Kidney (tissue), 13 donors: ENCODE measurements at regions not wholly inside any gene's neighbourhood (a gene's known extent, or its start where the extent isn't known, plus 50 kb on each side); places are given as distances from the start of the nearest gene placed in this dataset.
A peak's percentile ranks its signal among the peaks of the same experiment; 100 is the strongest.
"Not testable (repeated sequence)": the region's sequence is repeated elsewhere in the genome, so short reads cannot be mapped to it uniquely, and the experiment has no call there.

Source experiments
- DNase-seq, 5 donors: peaks; one replicate each; pipeline ENCODE4 v3.0.0-alpha.2; 2013 to 2020
- FAIRE-seq: peaks from 2 replicates; lab custom pipeline; 2012; peaks lifted over from hg19 to GRCh38; lab: Jason Lieb, UNC
- H3K27ac ChIP-seq, 2 donors: one replicate each; pipeline ENCODE4 v1.7.0; 2013; ENCODE audit warnings: low read depth in 2 of 2, low read length in 2 of 2, inconsistent platforms in 1 of 2
- H3K27me3 ChIP-seq: one replicate; pipeline ENCODE4 v1.7.1; 2013; ENCODE audit warnings: low read length, inconsistent platforms; ENCODE audit not compliant: control insufficient read depth, insufficient read depth
- H3K36me3 ChIP-seq, 3 donors: one replicate each; pipeline versions ENCODE4 v1.7.0 to v1.7.1; 2013; ENCODE audit warnings: low read length in 3 of 3, control low read depth in 1 of 3, inconsistent platforms in 1 of 3; ENCODE audit not compliant: insufficient read depth in 3 of 3, control insufficient read depth in 2 of 3
- H3K4me1 ChIP-seq, 3 donors: one replicate each; pipeline versions ENCODE4 v1.7.0 to v1.7.1; 2013; ENCODE audit warnings: low read length in 3 of 3, inconsistent platforms in 1 of 3, low read depth in 1 of 3; ENCODE audit not compliant: control insufficient read depth in 2 of 3, insufficient read depth in 2 of 3
- H3K4me3 ChIP-seq, 3 donors: one replicate each; pipeline versions ENCODE4 v1.7.0 to v1.8.1; 2013; ENCODE audit warnings: low read length in 3 of 3, control low read depth in 1 of 3, inconsistent platforms in 1 of 3
- H3K9ac ChIP-seq, 3 donors: one replicate each; pipeline versions ENCODE4 v1.7.0 to v1.7.1; 2013; ENCODE audit warnings: low read length in 3 of 3, control low read depth in 1 of 3, inconsistent platforms in 1 of 3
- H3K9me3 ChIP-seq, 3 donors: one replicate each; pipeline versions ENCODE4 v1.7.0 to v1.7.1; 2013; ENCODE audit warnings: low read length in 3 of 3, control low read depth in 1 of 3, inconsistent platforms in 1 of 3; ENCODE audit not compliant: control insufficient read depth in 2 of 3, insufficient read depth in 1 of 3
- intact Hi-C: fragments of 100-400 bp; cut with DNase I; formaldehyde crosslinking; loops from one replicate; pipeline ENCODE4 v1.11.1; 2022
- TF ChIP-seq, protein P1 (sequence below): IDR thresholded peaks from 3 replicates; pipeline ENCODE4 v1.5.1; 2012; ENCODE audit warnings: mild to moderate bottlenecking, moderate library complexity, borderline replicate concordance; ENCODE audit not compliant: insufficient read depth; ENCODE audit errors: extremely low read depth
- donor health status: control.
- donor health status: control.
- donor health status: control.
- donor health status: control.
- donor health status: control.
- donor health status: DM: yes; HTN: yes; CAD: no.
- donor health status: Normal renal cell carcinoma (clear cell type).

DNA sequence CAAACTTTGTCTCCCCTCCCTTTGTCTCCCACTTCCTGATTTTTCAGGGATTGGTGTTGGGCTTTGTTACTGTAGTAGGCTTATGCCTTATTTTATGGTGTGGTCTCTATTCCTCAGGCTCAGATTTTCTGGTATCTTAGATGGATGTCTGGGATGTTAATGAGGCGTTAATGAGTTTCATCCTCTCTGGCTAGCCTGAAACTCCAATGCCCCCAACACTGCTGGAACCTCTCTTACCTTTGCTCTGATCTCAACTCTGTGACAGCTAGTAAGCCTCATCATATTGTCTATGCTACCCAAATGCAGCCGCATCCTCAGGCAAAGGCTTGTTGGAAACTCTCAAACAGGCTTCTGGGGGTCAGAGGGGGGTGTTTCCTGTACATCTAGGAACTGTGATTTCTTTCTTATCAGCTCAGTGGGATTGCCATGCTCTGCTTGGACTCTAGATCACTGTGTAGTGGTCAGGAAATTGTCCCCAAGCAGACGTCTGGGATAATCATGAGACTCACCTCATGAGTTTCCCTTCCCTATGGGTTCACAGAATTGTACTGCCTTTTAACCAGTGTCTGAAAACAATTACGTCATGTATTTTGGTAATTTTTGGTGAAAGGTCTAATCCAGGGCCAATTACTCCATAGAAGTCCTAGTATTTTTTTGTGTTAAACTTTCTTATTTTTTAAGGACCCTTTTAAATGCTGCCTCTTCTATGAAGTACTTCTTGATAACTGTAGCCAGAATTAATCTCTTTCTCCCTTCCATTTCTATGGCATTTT is 88.8 kb upstream of the TRPC7 start:
- Histone ChIP-seq H3K9ac (no peak overlapping the region), H3K36me3 (no peaks in the 10 kb centered on the region), H3K4me1 (no peaks in the 10 kb centered on the region), H3K27ac (no peak overlapping the region), H3K27me3 (no peaks in the 10 kb centered on the region), H3K9me3 (no peaks in the 10 kb centered on the region), H3K4me3 (no peak overlapping the region)
- TF ChIP-seq, protein P1, sequence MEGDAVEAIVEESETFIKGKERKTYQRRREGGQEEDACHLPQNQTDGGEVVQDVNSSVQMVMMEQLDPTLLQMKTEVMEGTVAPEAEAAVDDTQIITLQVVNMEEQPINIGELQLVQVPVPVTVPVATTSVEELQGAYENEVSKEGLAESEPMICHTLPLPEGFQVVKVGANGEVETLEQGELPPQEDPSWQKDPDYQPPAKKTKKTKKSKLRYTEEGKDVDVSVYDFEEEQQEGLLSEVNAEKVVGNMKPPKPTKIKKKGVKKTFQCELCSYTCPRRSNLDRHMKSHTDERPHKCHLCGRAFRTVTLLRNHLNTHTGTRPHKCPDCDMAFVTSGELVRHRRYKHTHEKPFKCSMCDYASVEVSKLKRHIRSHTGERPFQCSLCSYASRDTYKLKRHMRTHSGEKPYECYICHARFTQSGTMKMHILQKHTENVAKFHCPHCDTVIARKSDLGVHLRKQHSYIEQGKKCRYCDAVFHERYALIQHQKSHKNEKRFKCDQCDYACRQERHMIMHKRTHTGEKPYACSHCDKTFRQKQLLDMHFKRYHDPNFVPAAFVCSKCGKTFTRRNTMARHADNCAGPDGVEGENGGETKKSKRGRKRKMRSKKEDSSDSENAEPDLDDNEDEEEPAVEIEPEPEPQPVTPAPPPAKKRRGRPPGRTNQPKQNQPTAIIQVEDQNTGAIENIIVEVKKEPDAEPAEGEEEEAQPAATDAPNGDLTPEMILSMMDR = no peak
- FAIRE-seq = no peak
- intact Hi-C loops = no loop called here
- no peak for DNase-seq

DNA sequence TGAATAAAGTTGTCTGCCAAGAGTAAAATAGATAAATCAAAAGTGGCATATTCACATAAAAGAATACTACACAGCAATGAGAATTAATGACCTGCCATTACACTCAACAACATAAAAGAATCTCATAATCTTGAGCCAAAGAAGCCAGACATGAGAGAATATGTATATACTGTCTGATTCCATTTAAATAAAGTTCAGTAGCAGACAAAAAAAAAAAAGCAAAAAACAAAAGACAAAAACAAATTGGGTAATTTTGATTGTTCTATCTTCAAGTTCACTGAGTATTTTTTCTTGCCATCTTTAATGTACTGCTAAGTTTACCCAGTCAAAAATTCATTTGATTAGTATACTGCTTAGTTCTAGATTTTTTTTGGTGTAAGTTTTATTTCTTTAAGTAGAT is 87.9 kb upstream of the TRPC7 start:
- DNase-seq (no peak), FAIRE-seq (peak; percentile 6)
- no peaks in the 10 kb centered on the region for H3K27me3 ChIP-seq
- no peaks in the 10 kb centered on the region for H3K9me3 ChIP-seq
- intact Hi-C loops = no loop called here
- TF ChIP-seq, protein P1 = no peak
- no peak overlapping the region for H3K9ac ChIP-seq
- H3K4me1 ChIP-seq = no peaks in the 10 kb centered on the region
- H3K27ac ChIP-seq = no peak overlapping the region
- H3K4me3 ChIP-seq = no peak overlapping the region
- no peaks in the 10 kb centered on the region for H3K36me3 ChIP-seq

DNA sequence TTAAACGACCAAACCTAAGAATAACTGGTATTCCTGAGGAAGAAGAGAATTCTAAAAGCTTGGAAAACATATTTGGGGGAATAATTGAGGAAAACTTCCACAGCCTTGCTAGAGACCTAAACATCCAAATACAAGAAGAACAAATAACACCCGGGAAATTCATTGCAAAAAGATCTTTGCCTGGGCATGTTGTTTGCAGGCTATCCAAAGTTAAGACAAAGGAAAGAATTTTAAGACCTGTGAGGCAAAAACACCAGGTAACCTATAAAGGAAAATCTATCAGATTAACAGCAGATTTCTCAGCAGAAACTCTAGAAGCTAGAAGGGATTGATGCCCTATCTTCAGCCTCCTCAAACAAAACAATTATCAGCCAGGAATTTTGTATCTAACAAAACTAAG is 82.2 kb upstream of the TRPC7 start:
- H3K4me1 ChIP-seq, H3K4me3 ChIP-seq, H3K9ac ChIP-seq, H3K9me3 ChIP-seq, H3K27ac ChIP-seq, FAIRE-seq, intact Hi-C loops, H3K27me3 ChIP-seq, DNase-seq, H3K36me3 ChIP-seq: not testable (repeated sequence)

DNA sequence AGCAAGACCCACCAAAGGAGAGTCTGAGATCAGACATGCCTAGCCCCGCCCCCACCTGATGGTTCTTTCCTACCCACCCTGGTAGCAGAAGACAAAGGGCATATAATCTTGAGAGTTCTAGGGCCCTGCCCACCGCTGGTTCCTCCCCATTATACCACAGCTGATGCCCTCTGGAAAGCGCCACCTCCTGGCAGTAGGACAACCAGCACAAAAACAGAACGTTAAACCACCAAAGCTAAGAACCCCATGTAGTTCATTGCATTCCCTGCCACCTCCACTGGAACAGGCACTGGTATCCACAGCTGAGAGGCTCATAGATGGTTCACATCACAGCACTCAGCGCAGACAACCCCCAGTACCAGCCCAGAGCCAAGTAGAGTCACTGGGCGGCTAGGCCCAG is 81.2 kb upstream of the TRPC7 start:
- no peaks in the 10 kb centered on the region for H3K9me3 ChIP-seq
- H3K4me3 ChIP-seq = no peak overlapping the region
- TF ChIP-seq, protein P1 = no peak
- DNase-seq (no peak), FAIRE-seq (no peak)
- intact Hi-C loops = no loop called here
- no peak overlapping the region for H3K27ac ChIP-seq
- no peaks in the 10 kb centered on the region for H3K27me3 ChIP-seq
- H3K4me1 ChIP-seq = no peaks in the 10 kb centered on the region
- H3K36me3 ChIP-seq = no peaks in the 10 kb centered on the region
- H3K9ac ChIP-seq = no peak overlapping the region

DNA sequence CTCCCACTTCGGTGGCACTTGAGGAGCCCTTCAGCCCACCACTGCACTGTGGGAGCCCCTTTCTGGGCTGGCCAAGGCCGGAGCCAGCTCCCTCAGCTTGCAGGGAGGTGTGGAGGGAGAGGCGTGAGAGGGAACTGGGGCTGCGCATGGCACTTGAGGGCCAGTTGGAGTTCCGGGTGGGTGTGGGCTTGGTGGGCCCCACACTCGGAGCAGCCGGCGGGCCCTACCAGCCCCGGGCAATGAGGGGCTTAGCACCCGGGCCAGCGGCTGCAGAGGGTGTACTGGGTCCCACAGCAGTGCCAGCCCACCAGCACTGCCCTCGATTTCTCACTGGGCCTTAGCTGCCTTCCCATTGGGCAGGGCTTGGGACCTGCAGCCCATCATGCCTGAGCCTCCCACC is 78.8 kb upstream of the TRPC7 start:
- DNase-seq, H3K27ac ChIP-seq, H3K4me3 ChIP-seq, intact Hi-C loops, H3K36me3 ChIP-seq, FAIRE-seq, H3K9me3 ChIP-seq, H3K9ac ChIP-seq, H3K4me1 ChIP-seq, H3K27me3 ChIP-seq: not testable (repeated sequence)
